NT2/D1 (cell line): ENCODE measurements at regions not wholly inside any gene's neighbourhood (a gene's known extent, or its start where the extent isn't known, plus 50 kb on each side); places are given as distances from the start of the nearest gene placed in this dataset.

ENCODE experiments used
- SUZ12 ChIP-seq: IDR thresholded peaks from 2 replicates; pipeline ENCODE4 v1.6.1; 2011; ENCODE audit not compliant: insufficient read length, insufficient read depth; ENCODE audit errors: extremely low read depth
- YY1 ChIP-seq: IDR thresholded peaks from 2 replicates; pipeline ENCODE4 v1.6.1; 2011; ENCODE audit not compliant: insufficient read length, insufficient read depth
- ZNF274 ChIP-seq: IDR thresholded peaks from 2 replicates; pipeline ENCODE4 v1.6.1; 2011; ENCODE audit warnings: mild to moderate bottlenecking, low read depth, low read length

DNA sequence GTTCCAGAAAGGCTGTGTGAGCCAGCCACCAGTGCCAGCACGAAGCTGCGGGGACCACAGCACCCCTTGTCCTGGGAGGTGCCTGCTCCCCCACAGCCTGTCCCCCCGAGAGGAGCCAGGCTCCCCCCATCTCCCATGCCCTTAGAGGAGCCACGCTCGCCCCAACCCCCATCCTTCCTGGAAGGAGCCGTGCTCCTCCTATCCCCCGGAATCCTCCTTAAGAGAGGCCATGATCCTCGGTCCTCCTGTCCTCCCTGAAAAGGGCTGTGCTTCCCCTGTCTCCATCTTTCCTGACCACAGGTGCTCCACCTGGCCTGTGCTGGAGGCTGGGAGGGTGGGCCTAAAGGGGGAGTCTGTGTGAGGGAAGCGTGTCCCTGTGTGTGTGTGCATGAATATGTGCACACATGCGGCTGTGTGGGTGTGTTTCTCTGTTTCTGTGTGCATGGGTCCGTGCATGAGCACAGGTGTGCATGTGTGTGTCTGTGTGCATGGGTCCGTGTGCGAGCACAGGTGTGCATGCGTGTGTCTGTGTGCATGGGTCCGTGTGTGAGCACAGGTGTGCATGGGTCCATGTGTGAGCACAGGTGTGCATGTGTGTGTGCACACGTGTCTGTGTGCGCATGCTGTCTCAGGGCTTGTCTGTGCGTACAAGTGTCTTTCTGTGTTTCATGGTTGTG is 80.3 kb downstream of the RTP5 start:
- TF ChIP-seq ZNF274 (no peak), SUZ12 (no peak), YY1 (no peak)
